Esophagus muscularis mucosa (tissue), 4 donors: ENCODE measurements at regions not wholly inside any gene's neighbourhood (a gene's known extent, or its start where the extent isn't known, plus 50 kb on each side); places are given as distances from the start of the nearest gene placed in this dataset.

ENCODE experiments used
- DNase-seq: peaks from one replicate; pipeline ENCODE4 v3.0.0-alpha.2; 2017; ENCODE audit errors: extremely low spot score
- H3K27ac ChIP-seq, 4 donors: fragments of 200-600 bp; sonication (generic); replicated peaks in 1 of 4; 1 replicate in 3 of 4; 2 replicates in 1 of 4; pipeline ENCODE4 v1.5.1; 2016 to 2019; ENCODE audit warnings: mild to moderate bottlenecking in 1 of 4
- H3K27me3 ChIP-seq, 4 donors: fragments of 200-600 bp; sonication (generic); one replicate each; pipeline versions ENCODE4 v1.5.1 to v1.6.0; 2016 to 2019
- H3K36me3 ChIP-seq, 4 donors: fragments of 200-600 bp; sonication (generic); one replicate each; pipeline ENCODE4 v1.5.1; 2016 to 2019
- H3K4me1 ChIP-seq, 4 donors: fragments of 200-600 bp; sonication (generic); one replicate each; pipeline ENCODE4 v1.5.1; 2016 to 2019
- H3K4me3 ChIP-seq, 4 donors: fragments of 200-600 bp; sonication (generic); 1 replicate in 2 of 4; 2 replicates in 2 of 4; pipeline ENCODE4 v1.5.1; 2016 to 2019; ENCODE audit warnings: mild to moderate bottlenecking in 4 of 4, moderate library complexity in 1 of 4
- H3K9me3 ChIP-seq, 4 donors: fragments of 200-600 bp; sonication (generic); 1 replicate in 3 of 4; 2 replicates in 1 of 4; pipeline ENCODE4 v1.5.1; 2016 to 2019
- CTCF ChIP-seq, 3 experiments: fragments of 200-600 bp in 2 of 3; fragments of 450-650 bp in 1 of 3; sonication (generic) in 2 of 3; IDR thresholded peaks; one replicate each; pipeline ENCODE4 v1.5.1; 2017 to 2019; ENCODE audit warnings: antibody characterized with exemption in 3 of 3, mild to moderate bottlenecking in 2 of 3, moderate library complexity in 1 of 3
- EP300 ChIP-seq: sonication (generic); formaldehyde crosslinking; IDR thresholded peaks from one replicate; pipeline ENCODE4 v1.6.1; 2017; ENCODE audit warnings: antibody characterized with exemption
- POLR2A ChIP-seq: fragments of 450-650 bp; IDR thresholded peaks from one replicate; pipeline ENCODE4 v1.6.1; 2017; ENCODE audit warnings: antibody characterized with exemption, moderate library complexity, mild to moderate bottlenecking, low read depth
- POLR2AphosphoS5 ChIP-seq, 2 donors: sonication (generic); formaldehyde crosslinking; IDR thresholded peaks; one replicate each; pipeline ENCODE4 v1.6.1; 2017; ENCODE audit warnings: antibody characterized with exemption in 2 of 2
- WGBS: methylation state at CpG from one replicate; pipeline ENCODE4 v1.1.5; 2018; 5-methylcytosine and 5-hydroxymethylcytosine counted together
- intact Hi-C: fragments of 100-400 bp; cut with DNase I; formaldehyde crosslinking; loops from one replicate; pipeline ENCODE4 v1.15.1; 2023

- H3K27me3 ChIP-seq, result no peaks in the 10 kb centered on the region
- peaks cover 0 to 6% (median 0%) of the 10 kb centered on the region in 4 donors for H3K9me3 ChIP-seq
- TF ChIP-seq CTCF (IDR thresholded peaks at IDR 0.05) (no peak), POLR2AphosphoS5 (IDR thresholded peaks at IDR 0.05) (no peak), POLR2A (no peak), EP300 (no peak)
- no peak for DNase-seq
- intact Hi-C loops, result no loop called here
- no peak overlapping the region for H3K27ac ChIP-seq
- H3K4me1 ChIP-seq, result no peaks in the 10 kb centered on the region
- H3K36me3 ChIP-seq, result no peaks in the 10 kb centered on the region
- H3K4me3 ChIP-seq, result no peak overlapping the region
- WGBS, result 55% methylated on average over 1 of the region's 1 CpG
These were observed 201.5 kb upstream of the PIRT start for GRCh38 chr17:11039342-11039741.

GRCh38 chr17:11035681-11036080, 197.8 kb upstream of the PIRT start:
- H3K4me1 ChIP-seq, result no peaks in the 10 kb centered on the region
- H3K9me3 ChIP-seq, result peaks cover 0 to 7% (median 2%) of the 10 kb centered on the region in 4 donors
- no peak for DNase-seq
- TF ChIP-seq EP300 (no peak), POLR2A (no peak), POLR2AphosphoS5 (IDR thresholded peaks at IDR 0.05) (no peak), CTCF (IDR thresholded peaks at IDR 0.05) (no peak)
- no peaks in the 10 kb centered on the region for H3K27me3 ChIP-seq
- WGBS, result 63% methylated on average over 5 of the region's 5 CpGs
- intact Hi-C loops, result no loop called here
- no peak overlapping the region for H3K4me3 ChIP-seq
- no peak overlapping the region for H3K27ac ChIP-seq
- H3K36me3 ChIP-seq, result no peaks in the 10 kb centered on the region

GRCh38 chr17:11031787-11032186, 193.9 kb upstream of the PIRT start:
- no peaks in the 10 kb centered on the region for H3K27me3 ChIP-seq
- no peak overlapping the region for H3K4me3 ChIP-seq
- H3K9me3 ChIP-seq, result peaks cover 0 to 7% (median 2%) of the 10 kb centered on the region in 4 donors
- TF ChIP-seq POLR2AphosphoS5 (IDR thresholded peaks at IDR 0.05) (no peak), EP300 (no peak), POLR2A (no peak), CTCF (IDR thresholded peaks at IDR 0.05) (no peak)
- no peaks in the 10 kb centered on the region for H3K36me3 ChIP-seq
- no peaks in the 10 kb centered on the region for H3K4me1 ChIP-seq
- no peak overlapping the region for H3K27ac ChIP-seq
- intact Hi-C loops, result loop anchor here (5.0 kb wide), 1 partner anchor 91 kb away; no protein-coding TSS in a partner anchor
- DNase-seq, result no peak
- 89% methylated on average over 4 of the region's 4 CpGs for WGBS

- DNase-seq, result no peak
- Histone ChIP-seq H3K36me3 (no peaks in the 10 kb centered on the region), H3K4me3 (no peak overlapping the region), H3K9me3 (peaks cover 0 to 7% (median 2%) of the 10 kb centered on the region in 4 donors), H3K27ac (no peak overlapping the region), H3K27me3 (no peaks in the 10 kb centered on the region), H3K4me1 (no peaks in the 10 kb centered on the region)
- no peak for TF ChIP-seq EP300
- no peak for TF ChIP-seq CTCF (IDR thresholded peaks at IDR 0.05)
- TF ChIP-seq POLR2AphosphoS5 (IDR thresholded peaks at IDR 0.05), result no peak
- no peak for TF ChIP-seq POLR2A
- 89% methylated on average over 3 of the region's 3 CpGs for WGBS
- intact Hi-C loops, result loop anchor here (5.0 kb wide), 1 partner anchor 93 kb away; no protein-coding TSS in a partner anchor
These were observed 191.9 kb upstream of the PIRT start for GRCh38 chr17:11029791-11030190.

- intact Hi-C loops, result no loop called here
- 85% methylated on average over 3 of the region's 3 CpGs for WGBS
These were observed 190.5 kb upstream of the PIRT start for GRCh38 chr17:11028349-11028748.

More at GRCh38 chr17:11028349-11028748, 190.5 kb upstream of the PIRT start:
- Histone ChIP-seq H3K4me1 (no peaks in the 10 kb centered on the region), H3K4me3 (no peak overlapping the region), H3K27me3 (no peaks in the 10 kb centered on the region), H3K9me3 (peaks cover 0 to 7% (median 2%) of the 10 kb centered on the region in 4 donors), H3K36me3 (no peaks in the 10 kb centered on the region), H3K27ac (no peak overlapping the region)
- TF ChIP-seq POLR2A, result no peak
- TF ChIP-seq EP300, result no peak
- no peak for TF ChIP-seq CTCF (IDR thresholded peaks at IDR 0.05)
- TF ChIP-seq POLR2AphosphoS5 (IDR thresholded peaks at IDR 0.05), result no peak
- no peak for DNase-seq
